Kasumi-1 (cell line): ENCODE measurements at regions not wholly inside any gene's neighbourhood (a gene's known extent, or its start where the extent isn't known, plus 50 kb on each side); places are given as distances from the start of the nearest gene placed in this dataset.
"Not testable (repeated sequence)": the region's sequence is repeated elsewhere in the genome, so short reads cannot be mapped to it uniquely, and the experiment has no call there.

Experiments
- DNase-seq, 2 experiments: peaks; one replicate each; lab custom pipeline; 2025; lab: John Stamatoyannopoulos, UW

- DNase-seq = not testable (repeated sequence)
Observed at GRCh38 chr17:54712798-54713197, 187.9 kb upstream of the TOM1L1 start.

- no peak for DNase-seq
Observed at GRCh38 chr17:54718286-54718685, 182.4 kb upstream of the TOM1L1 start.

GRCh38 chr17:54727624-54728023, 173.0 kb upstream of the TOM1L1 start:
- no peak for DNase-seq

GRCh38 chr17:54736573-54736972, 164.1 kb upstream of the TOM1L1 start:
- no peak for DNase-seq

- no peak for DNase-seq
Observed at GRCh38 chr17:54738496-54738895, 162.2 kb upstream of the TOM1L1 start.

GRCh38 chr17:54744750-54745149, 155.9 kb upstream of the TOM1L1 start:
- DNase-seq = no peak

GRCh38 chr17:54745239-54745638, 155.4 kb upstream of the TOM1L1 start:
- DNase-seq = no peak

- DNase-seq = no peak
Observed at GRCh38 chr17:54745862-54746261, 154.8 kb upstream of the TOM1L1 start.

- DNase-seq = no peak
Observed at GRCh38 chr17:54749157-54749556, 151.5 kb upstream of the TOM1L1 start.

- DNase-seq = peak in 1 of 2 experiments; percentile 13
Observed at GRCh38 chr17:54754560-54754959, 146.1 kb upstream of the TOM1L1 start.

GRCh38 chr17:54760836-54761235, 139.8 kb upstream of the TOM1L1 start:
- DNase-seq = no peak

GRCh38 chr17:54770836-54771235, 129.8 kb upstream of the TOM1L1 start:
- DNase-seq = no peak

- no peak for DNase-seq
Observed at GRCh38 chr17:54771409-54771915, 129.2 kb upstream of the TOM1L1 start.

- DNase-seq = no peak
Observed at GRCh38 chr17:54780238-54780637, 120.4 kb upstream of the TOM1L1 start.

- DNase-seq = no peak
Observed at GRCh38 chr17:54781389-54781788, 119.3 kb upstream of the TOM1L1 start.

- DNase-seq = no peak
Observed at GRCh38 chr17:54784305-54784704, 116.3 kb upstream of the TOM1L1 start.

- DNase-seq = no peak
Observed at GRCh38 chr17:54785643-54786268, 114.9 kb upstream of the TOM1L1 start.

GRCh38 chr17:54789101-54789880, 111.4 kb upstream of the TOM1L1 start:
- DNase-seq = no peak

GRCh38 chr17:54793271-54793670, 107.4 kb upstream of the TOM1L1 start:
- no peak for DNase-seq

GRCh38 chr17:54795046-54795445, 105.6 kb upstream of the TOM1L1 start:
- DNase-seq = no peak

- no peak for DNase-seq
Observed at GRCh38 chr17:54807331-54807730, 93.3 kb upstream of the TOM1L1 start.

GRCh38 chr17:54813896-54814295, 86.8 kb upstream of the TOM1L1 start:
- DNase-seq = no peak

- no peak for DNase-seq
Observed at GRCh38 chr17:54814371-54814770, 86.3 kb upstream of the TOM1L1 start.
